ENCODE measurements at regions not wholly inside any gene's neighbourhood (a gene's known extent, or its start where the extent isn't known, plus 50 kb on each side); places are given as distances from the start of the nearest gene placed in this dataset.
A peak's percentile ranks its signal among the peaks of the same experiment; 100 is the strongest.
"Not testable (repeated sequence)": the region's sequence is repeated elsewhere in the genome, so short reads cannot be mapped to it uniquely, and the experiment has no call there.

- TF ChIP-seq CTCF (IDR thresholded peaks at IDR 0.05): no peak
- DNase-seq (no peak), ATAC-seq (no peak)
- Histone ChIP-seq H3K9me3 (peaks cover 6% of the 10 kb centered on the region), H3K4me1 (no peaks in the 10 kb centered on the region), H3K36me3 (ENCODE audit: insufficient read depth in 1 of 2, low read depth in 1 of 2) (no peaks in the 10 kb centered on the region), H3K27me3 (ENCODE audit: insufficient read depth in 3 of 3, low read length in 2 of 3) (no peaks in the 10 kb centered on the region), H3K27ac (no peak overlapping the region), H3K4me3 (no peak overlapping the region)
- intact Hi-C loops (cut with DNase I): no loop called here
- WGBS, 3 donors: 45 to 95% (median 45%) methylated on average over 2 of the region's 2 CpGs
Observed at GRCh38 chr4:145271194-145271593, 90.8 kb upstream of the OTUD4 start.

- intact Hi-C loops (cut with DNase I): no loop called here
- WGBS, 3 donors: 4 to 6% (median 5%) methylated on average over 2 of the region's 2 CpGs
- Histone ChIP-seq H3K27ac (peak overlapping the region; percentile 32), H3K36me3 (ENCODE audit: insufficient read depth in 1 of 2, low read depth in 1 of 2) (no peaks in the 10 kb centered on the region), H3K4me1 (no peaks in the 10 kb centered on the region), H3K9me3 (no peaks in the 10 kb centered on the region), H3K27me3 (ENCODE audit: insufficient read depth in 3 of 3, low read length in 2 of 3) (no peaks in the 10 kb centered on the region), H3K4me3 (no peak overlapping the region)
- TF ChIP-seq CTCF (IDR thresholded peaks at IDR 0.05): no peak
- ATAC-seq (peak in 3 of 4 donors; percentile 53 to 75 (median 71)), DNase-seq (no peak)
Observed at GRCh38 chr4:145266881-145267280, 86.5 kb upstream of the OTUD4 start.

GRCh38 chr4:145260091-145260490 lies 79.7 kb upstream of the OTUD4 start:
- Histone ChIP-seq H3K27ac (no peak overlapping the region), H3K9me3 (no peaks in the 10 kb centered on the region), H3K4me1 (no peaks in the 10 kb centered on the region), H3K4me3 (no peak overlapping the region), H3K27me3 (ENCODE audit: insufficient read depth in 3 of 3, low read length in 2 of 3) (no peaks in the 10 kb centered on the region), H3K36me3 (ENCODE audit: insufficient read depth in 1 of 2, low read depth in 1 of 2) (no peaks in the 10 kb centered on the region)
- intact Hi-C loops (cut with DNase I): no loop called here
- DNase-seq (no peak), ATAC-seq (no peak)
- TF ChIP-seq CTCF (IDR thresholded peaks at IDR 0.05): no peak
- 91 to 94% (median 94%) methylated on average over 3 of the region's 3 CpGs for WGBS, 3 donors

GRCh38 chr4:145255311-145255710 lies 74.9 kb upstream of the OTUD4 start:
- H3K4me1 ChIP-seq; H3K27me3 ChIP-seq (ENCODE audit: insufficient read depth in 3 of 3, low read length in 2 of 3); ATAC-seq; H3K27ac ChIP-seq; H3K36me3 ChIP-seq (ENCODE audit: insufficient read depth in 1 of 2, low read depth in 1 of 2); H3K4me3 ChIP-seq; H3K9me3 ChIP-seq; DNase-seq; intact Hi-C loops (cut with DNase I): not testable (repeated sequence)
- 69 to 76% (median 69%) methylated on average over 4 of the region's 4 CpGs for WGBS, 3 donors

GRCh38 chr4:145252190-145252589 lies 71.8 kb upstream of the OTUD4 start:
- DNase-seq (no peak), ATAC-seq (no peak)
- TF ChIP-seq CTCF (IDR thresholded peaks at IDR 0.05): no peak
- Histone ChIP-seq H3K4me1 (no peaks in the 10 kb centered on the region), H3K4me3 (no peak overlapping the region), H3K27me3 (ENCODE audit: insufficient read depth in 3 of 3, low read length in 2 of 3) (no peaks in the 10 kb centered on the region), H3K9me3 (no peaks in the 10 kb centered on the region), H3K27ac (no peak overlapping the region), H3K36me3 (ENCODE audit: insufficient read depth in 1 of 2, low read depth in 1 of 2) (no peaks in the 10 kb centered on the region)
- WGBS, 3 donors: 70 to 79% (median 74%) methylated on average over 1 of the region's 1 CpG
- intact Hi-C loops (cut with DNase I): no loop called here

All from psoas muscle (tissue), 7 donors.